A549 (cell line): ENCODE measurements at regions not wholly inside any gene's neighbourhood (a gene's known extent, or its start where the extent isn't known, plus 50 kb on each side); places are given as distances from the start of the nearest gene placed in this dataset.

Experiments
- CBX8 ChIP-seq: fragments of 200-600 bp; sonication (generic); IDR thresholded peaks from 2 replicates; pipeline ENCODE4 v1.6.1; 2016
- CEBPB ChIP-seq, 2 experiments: fragments of >200 bp in 1 of 2; sonication (Bioruptor Twin) in 1 of 2; formaldehyde crosslinking in 1 of 2; IDR thresholded peaks; 2 replicates each; pipeline ENCODE4 v1.6.1; 2012 to 2016
- CHD2 ChIP-seq: fragments of 150-350 bp; IDR thresholded peaks from 2 replicates; pipeline ENCODE4 v1.6.1; 2014; ENCODE audit warnings: low read length; ENCODE audit not compliant: partially characterized antibody
- EHMT2 ChIP-seq: fragments of 200-600 bp; sonication (generic); IDR thresholded peaks from 2 replicates; pipeline ENCODE4 v1.6.1; 2016; ENCODE audit warnings: antibody characterized with exemption, low read depth, mild to moderate bottlenecking, moderate library complexity
- EP300 ChIP-seq, 2 experiments: fragments of >200 bp; sonication (Bioruptor Twin); formaldehyde crosslinking; IDR thresholded peaks; 2 replicates in 1 of 2; 3 replicates in 1 of 2; pipeline ENCODE4 v1.6.1; 2016 to 2017
- HDAC2 ChIP-seq: fragments of 200-600 bp; sonication (generic); IDR thresholded peaks from 2 replicates; pipeline ENCODE4 v1.6.1; 2016
- POLR2A ChIP-seq: IDR thresholded peaks from 2 replicates; pipeline ENCODE4 v1.6.1; 2012; ENCODE audit warnings: mild to moderate bottlenecking, low read length
- POLR2AphosphoS2 ChIP-seq: conservative IDR thresholded peaks from 2 replicates; pipeline ENCODE4 v1.6.1; 2012; ENCODE audit warnings: low read length, improper control_type of control experiment, inconsistent platforms
- TF ChIP-seq, protein P1 (sequence below): IDR thresholded peaks from 2 replicates; pipeline ENCODE4 v1.6.1; 2012
- TF ChIP-seq, protein P2 (sequence below): fragments of >200 bp; sonication (Bioruptor Twin); formaldehyde crosslinking; IDR thresholded peaks from 3 replicates; pipeline ENCODE4 v1.5.1; 2016
- TF ChIP-seq, protein P3 (sequence below): fragments of 200-600 bp; sonication (generic); IDR thresholded peaks from 2 replicates; pipeline ENCODE4 v1.6.1; 2016; ENCODE audit warnings: antibody characterized with exemption, mild to moderate bottlenecking, moderate library complexity
- TF ChIP-seq, protein P4 (sequence below): fragments of 250-450 bp; sonication (Bioruptor Pico); IDR thresholded peaks from 2 replicates; pipeline ENCODE4 v1.5.0; 2021; ENCODE audit warnings: mild to moderate bottlenecking, moderate library complexity, borderline replicate concordance
- TF ChIP-seq, protein P5 (sequence below): fragments of 450-650 bp; IDR thresholded peaks from 2 replicates; pipeline ENCODE4 v1.6.1; 2014; ENCODE audit warnings: antibody characterized with exemption

DNA sequence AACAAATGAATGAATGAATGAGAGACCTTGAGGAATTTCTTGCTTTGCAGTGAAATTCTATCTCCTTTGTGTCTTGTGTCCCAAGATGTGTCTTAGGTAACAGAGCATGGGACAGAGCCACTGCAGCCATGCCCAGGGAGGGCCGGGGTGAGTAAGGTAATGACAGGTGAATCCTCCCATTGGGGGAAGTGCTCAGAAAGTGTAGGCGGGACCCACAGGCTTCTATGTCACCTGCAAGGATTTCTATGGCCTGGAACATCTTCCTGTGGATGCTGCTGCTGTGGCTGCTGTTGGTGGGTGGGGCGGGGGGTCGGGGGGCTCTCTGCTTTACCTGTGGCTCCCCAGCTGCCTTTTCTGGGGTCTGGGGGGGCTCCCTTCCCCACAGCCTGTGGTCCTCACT lies 133.6 kb upstream of the IER5L start:
- TF ChIP-seq EP300 (IDR thresholded peaks at IDR 0.05) (no peak), CHD2 (no peak), CEBPB (IDR thresholded peaks at IDR 0.05) (no peak), POLR2A (no peak), CBX8 (no peak), EHMT2 (no peak), POLR2AphosphoS2 (no peak), HDAC2 (no peak)
- TF ChIP-seq, protein P1, sequence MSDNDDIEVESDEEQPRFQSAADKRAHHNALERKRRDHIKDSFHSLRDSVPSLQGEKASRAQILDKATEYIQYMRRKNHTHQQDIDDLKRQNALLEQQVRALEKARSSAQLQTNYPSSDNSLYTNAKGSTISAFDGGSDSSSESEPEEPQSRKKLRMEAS, result no peak
- TF ChIP-seq, protein P2, sequence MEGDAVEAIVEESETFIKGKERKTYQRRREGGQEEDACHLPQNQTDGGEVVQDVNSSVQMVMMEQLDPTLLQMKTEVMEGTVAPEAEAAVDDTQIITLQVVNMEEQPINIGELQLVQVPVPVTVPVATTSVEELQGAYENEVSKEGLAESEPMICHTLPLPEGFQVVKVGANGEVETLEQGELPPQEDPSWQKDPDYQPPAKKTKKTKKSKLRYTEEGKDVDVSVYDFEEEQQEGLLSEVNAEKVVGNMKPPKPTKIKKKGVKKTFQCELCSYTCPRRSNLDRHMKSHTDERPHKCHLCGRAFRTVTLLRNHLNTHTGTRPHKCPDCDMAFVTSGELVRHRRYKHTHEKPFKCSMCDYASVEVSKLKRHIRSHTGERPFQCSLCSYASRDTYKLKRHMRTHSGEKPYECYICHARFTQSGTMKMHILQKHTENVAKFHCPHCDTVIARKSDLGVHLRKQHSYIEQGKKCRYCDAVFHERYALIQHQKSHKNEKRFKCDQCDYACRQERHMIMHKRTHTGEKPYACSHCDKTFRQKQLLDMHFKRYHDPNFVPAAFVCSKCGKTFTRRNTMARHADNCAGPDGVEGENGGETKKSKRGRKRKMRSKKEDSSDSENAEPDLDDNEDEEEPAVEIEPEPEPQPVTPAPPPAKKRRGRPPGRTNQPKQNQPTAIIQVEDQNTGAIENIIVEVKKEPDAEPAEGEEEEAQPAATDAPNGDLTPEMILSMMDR, result no peak
- TF ChIP-seq, protein P3, sequence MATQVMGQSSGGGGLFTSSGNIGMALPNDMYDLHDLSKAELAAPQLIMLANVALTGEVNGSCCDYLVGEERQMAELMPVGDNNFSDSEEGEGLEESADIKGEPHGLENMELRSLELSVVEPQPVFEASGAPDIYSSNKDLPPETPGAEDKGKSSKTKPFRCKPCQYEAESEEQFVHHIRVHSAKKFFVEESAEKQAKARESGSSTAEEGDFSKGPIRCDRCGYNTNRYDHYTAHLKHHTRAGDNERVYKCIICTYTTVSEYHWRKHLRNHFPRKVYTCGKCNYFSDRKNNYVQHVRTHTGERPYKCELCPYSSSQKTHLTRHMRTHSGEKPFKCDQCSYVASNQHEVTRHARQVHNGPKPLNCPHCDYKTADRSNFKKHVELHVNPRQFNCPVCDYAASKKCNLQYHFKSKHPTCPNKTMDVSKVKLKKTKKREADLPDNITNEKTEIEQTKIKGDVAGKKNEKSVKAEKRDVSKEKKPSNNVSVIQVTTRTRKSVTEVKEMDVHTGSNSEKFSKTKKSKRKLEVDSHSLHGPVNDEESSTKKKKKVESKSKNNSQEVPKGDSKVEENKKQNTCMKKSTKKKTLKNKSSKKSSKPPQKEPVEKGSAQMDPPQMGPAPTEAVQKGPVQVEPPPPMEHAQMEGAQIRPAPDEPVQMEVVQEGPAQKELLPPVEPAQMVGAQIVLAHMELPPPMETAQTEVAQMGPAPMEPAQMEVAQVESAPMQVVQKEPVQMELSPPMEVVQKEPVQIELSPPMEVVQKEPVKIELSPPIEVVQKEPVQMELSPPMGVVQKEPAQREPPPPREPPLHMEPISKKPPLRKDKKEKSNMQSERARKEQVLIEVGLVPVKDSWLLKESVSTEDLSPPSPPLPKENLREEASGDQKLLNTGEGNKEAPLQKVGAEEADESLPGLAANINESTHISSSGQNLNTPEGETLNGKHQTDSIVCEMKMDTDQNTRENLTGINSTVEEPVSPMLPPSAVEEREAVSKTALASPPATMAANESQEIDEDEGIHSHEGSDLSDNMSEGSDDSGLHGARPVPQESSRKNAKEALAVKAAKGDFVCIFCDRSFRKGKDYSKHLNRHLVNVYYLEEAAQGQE, result no peak
- TF ChIP-seq, protein P4, sequence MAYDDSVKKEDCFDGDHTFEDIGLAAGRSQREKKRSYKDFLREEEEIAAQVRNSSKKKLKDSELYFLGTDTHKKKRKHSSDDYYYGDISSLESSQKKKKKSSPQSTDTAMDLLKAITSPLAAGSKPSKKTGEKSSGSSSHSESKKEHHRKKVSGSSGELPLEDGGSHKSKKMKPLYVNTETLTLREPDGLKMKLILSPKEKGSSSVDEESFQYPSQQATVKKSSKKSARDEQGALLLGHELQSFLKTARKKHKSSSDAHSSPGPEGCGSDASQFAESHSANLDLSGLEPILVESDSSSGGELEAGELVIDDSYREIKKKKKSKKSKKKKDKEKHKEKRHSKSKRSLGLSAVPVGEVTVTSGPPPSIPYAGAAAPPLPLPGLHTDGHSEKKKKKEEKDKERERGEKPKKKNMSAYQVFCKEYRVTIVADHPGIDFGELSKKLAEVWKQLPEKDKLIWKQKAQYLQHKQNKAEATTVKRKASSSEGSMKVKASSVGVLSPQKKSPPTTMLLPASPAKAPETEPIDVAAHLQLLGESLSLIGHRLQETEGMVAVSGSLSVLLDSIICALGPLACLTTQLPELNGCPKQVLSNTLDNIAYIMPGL, result no peak
- TF ChIP-seq, protein P5, sequence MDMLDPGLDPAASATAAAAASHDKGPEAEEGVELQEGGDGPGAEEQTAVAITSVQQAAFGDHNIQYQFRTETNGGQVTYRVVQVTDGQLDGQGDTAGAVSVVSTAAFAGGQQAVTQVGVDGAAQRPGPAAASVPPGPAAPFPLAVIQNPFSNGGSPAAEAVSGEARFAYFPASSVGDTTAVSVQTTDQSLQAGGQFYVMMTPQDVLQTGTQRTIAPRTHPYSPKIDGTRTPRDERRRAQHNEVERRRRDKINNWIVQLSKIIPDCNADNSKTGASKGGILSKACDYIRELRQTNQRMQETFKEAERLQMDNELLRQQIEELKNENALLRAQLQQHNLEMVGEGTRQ, result no peak
